HFF-Myc (cell line): ENCODE measurements at regions not wholly inside any gene's neighbourhood (a gene's known extent, or its start where the extent isn't known, plus 50 kb on each side); places are given as distances from the start of the nearest gene placed in this dataset.

Experiments used
- DNase-seq: peaks from one replicate; pipeline ENCODE4 v3.0.0-alpha.2; 2011; ENCODE audit warnings: low read depth; ENCODE audit errors: extremely low read depth
- H3K4me3 ChIP-seq: replicated peaks from 2 replicates; pipeline ENCODE4 v1.5.1; 2011; ENCODE audit warnings: low read depth, mild to moderate bottlenecking, control low read depth, low read length
- TF ChIP-seq, protein P1 (sequence below): IDR thresholded peaks from 2 replicates; pipeline ENCODE4 v1.5.1; 2012; ENCODE audit warnings: mild to moderate bottlenecking, low read depth, low read length, control low read depth; ENCODE audit errors: missing control alignments

DNA sequence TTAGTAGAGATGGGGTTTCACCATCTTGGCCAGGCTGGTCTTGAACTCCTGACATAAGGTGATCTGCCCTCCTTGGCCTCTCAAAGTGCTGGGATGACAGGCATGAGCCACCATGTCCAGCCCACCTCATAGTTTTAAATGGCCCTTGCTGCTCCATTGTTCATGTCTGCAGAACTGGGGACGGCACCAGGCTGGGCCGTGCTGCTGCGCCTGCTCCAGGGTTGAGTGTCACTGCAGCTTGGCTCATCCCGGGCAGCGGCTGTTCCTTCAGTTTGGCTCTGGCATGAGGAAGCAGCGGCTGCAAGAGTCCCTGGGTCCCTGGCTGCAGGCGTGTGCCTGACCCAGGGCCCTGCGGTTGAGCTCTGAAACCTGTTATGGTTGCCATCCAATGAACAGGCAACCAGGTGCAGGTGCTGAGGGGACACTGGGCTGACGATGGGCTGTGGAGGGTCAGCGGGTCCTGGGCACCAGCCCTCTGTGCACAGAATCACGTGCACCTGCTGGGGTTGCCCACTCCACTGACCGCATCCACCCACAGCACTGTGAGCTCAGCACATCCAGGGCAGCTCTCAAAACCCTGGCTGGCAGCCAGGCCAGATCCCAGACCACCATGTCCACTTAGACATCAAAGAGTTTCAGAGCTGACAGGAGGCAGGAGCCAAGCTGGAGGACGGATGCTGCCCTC lies 70.2 kb upstream of the PPP2R2D start:
- H3K4me3 ChIP-seq, result no peak overlapping the region
- TF ChIP-seq, protein P1, sequence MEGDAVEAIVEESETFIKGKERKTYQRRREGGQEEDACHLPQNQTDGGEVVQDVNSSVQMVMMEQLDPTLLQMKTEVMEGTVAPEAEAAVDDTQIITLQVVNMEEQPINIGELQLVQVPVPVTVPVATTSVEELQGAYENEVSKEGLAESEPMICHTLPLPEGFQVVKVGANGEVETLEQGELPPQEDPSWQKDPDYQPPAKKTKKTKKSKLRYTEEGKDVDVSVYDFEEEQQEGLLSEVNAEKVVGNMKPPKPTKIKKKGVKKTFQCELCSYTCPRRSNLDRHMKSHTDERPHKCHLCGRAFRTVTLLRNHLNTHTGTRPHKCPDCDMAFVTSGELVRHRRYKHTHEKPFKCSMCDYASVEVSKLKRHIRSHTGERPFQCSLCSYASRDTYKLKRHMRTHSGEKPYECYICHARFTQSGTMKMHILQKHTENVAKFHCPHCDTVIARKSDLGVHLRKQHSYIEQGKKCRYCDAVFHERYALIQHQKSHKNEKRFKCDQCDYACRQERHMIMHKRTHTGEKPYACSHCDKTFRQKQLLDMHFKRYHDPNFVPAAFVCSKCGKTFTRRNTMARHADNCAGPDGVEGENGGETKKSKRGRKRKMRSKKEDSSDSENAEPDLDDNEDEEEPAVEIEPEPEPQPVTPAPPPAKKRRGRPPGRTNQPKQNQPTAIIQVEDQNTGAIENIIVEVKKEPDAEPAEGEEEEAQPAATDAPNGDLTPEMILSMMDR, result no peak
- no peak for DNase-seq

DNA sequence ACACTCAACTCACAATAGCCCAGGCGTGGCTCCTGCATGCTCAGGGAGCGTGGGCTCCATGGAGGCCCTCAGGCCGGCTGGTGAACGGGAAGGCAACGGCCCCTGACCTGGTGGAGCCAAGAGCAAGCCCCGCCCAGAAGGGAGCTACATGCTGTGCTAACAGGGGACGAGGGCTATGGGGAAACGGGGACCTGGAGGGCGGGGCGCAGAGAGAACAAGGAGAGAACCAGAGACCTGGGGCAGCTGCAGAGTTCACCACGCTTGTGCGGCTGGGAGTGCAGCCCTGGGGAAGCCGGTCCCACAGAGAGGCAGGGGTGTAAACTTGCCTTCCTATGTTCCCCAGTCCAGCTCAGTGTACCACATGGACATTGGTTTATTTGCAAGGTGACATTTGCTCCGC lies 69.2 kb upstream of the PPP2R2D start:
- DNase-seq, result no peak

DNA sequence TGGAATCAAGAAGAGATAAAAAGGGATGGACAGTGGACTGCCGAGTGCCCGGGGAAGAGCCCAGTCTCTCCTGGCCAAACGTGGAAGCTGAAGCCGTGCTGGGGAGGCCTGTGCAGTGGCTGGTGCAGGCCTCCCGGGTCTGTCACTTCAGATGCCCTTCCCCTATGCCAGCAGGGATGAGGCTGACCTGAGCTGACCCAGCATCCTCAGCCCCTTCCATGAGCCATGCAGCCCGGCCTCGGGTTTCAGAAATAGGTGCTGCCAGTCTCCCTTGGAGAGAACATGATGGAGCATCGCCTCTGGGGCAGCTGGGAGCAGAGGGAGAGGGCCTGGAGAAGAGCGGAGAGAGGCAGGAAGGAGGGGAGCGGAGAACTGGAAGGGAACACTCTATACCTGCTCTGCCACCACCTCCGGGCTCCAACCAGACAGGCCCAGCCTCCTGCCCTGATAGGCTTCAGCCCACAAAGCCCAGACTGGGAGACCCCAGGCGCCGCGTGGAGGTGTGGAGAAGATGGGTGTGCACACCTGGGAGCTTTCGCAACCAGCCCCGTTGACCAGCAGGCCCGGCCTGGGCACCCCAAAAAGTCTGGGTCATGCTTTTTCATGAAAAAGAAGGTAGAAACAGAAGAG lies 68.6 kb upstream of the PPP2R2D start:
- TF ChIP-seq, protein P1, result no peak
- DNase-seq, result no peak
- no peak overlapping the region for H3K4me3 ChIP-seq

More for the DNA sequence above, 69.2 kb upstream of the PPP2R2D start:
- TF ChIP-seq, protein P1, result no peak
- no peak overlapping the region for H3K4me3 ChIP-seq

DNA sequence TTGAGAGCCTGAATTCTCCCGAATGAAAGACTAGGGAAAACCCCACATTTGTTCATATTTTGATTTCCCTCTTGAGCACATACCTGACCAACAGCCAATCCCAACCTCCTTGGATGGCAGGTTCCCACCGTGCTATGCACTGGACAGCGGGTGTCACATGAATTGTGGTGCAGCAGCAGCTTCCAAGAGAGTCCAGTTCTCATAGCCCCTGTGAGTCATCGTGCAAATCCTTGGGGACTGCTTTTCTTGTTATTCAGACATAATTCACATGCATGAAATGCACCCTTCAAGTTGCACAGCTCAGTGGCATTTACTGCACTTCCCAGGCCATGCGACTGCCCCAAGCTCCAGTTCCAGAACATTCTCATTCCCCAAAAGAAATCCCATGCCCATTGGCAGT lies 67.8 kb upstream of the PPP2R2D start:
- no peak overlapping the region for H3K4me3 ChIP-seq
- TF ChIP-seq, protein P1, result no peak
- DNase-seq, result no peak

DNA sequence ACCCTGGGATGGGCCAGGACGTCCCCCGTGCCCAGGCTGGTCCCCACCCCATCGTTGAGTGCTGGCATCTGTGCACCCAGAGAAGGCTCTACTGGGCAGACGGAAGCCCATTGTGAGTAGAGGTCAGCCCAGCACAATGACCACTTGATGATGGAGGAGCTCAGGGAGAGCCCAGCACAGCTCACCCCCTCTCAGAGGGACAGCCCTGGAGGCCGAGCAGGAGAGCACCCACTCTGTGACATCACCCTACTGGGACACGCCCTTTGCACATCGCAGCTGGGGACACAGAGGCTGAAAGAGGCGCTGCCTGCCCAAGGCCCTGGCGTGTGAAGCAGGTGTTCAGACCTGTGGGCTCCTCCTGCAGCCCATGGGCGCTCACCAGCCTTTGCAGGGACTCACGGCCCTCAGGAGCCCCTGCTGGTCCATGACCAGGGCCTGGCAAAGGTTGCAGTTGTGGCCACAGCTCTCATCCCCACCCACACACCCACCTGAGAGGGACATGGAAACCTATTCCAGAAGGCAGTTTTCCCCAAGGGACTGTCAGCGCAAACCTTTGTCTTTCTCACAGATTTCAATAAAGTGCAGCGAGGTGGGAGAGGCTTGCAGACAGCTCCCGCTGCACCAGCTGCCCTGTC lies 67.2 kb upstream of the PPP2R2D start:
- DNase-seq, result no peak
- H3K4me3 ChIP-seq, result no peak overlapping the region
- TF ChIP-seq, protein P1, result no peak

DNA sequence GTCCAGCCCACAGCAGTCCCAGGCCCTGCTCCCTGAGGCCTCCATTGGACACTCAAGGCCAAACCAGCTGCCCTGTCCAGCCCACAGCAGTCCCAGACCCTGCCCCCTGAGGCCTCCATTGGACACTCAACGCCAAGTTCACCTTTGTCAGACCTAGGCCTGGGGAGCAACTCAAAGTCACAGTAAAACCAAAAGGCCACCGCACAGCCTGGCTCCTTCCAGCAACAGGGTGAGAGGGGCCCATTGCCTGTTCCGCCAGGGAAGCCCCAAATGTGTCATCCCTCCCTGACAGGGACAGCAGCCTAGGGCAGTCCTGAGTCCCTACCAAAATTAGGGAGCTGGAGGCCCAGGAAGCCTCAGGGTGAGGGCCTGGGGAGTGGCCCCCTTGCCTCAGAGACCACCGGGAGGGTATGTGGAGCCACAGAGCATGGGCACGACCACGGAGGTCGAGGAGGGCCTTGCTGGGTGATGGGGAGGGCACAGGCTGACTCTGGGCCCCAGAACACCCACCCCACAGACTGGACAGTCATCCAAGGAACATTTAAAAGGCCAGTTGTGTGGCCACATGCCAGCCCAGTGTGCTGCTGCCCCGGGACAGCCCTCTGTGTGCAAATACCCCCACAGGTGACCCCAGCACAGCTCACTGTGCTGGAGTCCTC lies 66.5 kb upstream of the PPP2R2D start:
- DNase-seq, result no peak
- no peak overlapping the region for H3K4me3 ChIP-seq
- TF ChIP-seq, protein P1, result no peak
